GM10248 (cell line): ENCODE measurements at regions not wholly inside any gene's neighbourhood (a gene's known extent, or its start where the extent isn't known, plus 50 kb on each side); places are given as distances from the start of the nearest gene placed in this dataset.

Source experiments
- CTCF ChIA-PET: fragments of 300-600 bp; sonication (Branson Sonifier 250); formaldehyde crosslinking; extraction: SDS; loops from one replicate; lab custom pipeline; 2021; ENCODE audit warnings: antibody characterized with exemption; lab: Yijun Ruan, JAX
- POLR2A ChIA-PET: fragments of 350-650 bp; sonication (Branson Sonifier 250); formaldehyde crosslinking; extraction: SDS; loops from one replicate; lab custom pipeline; 2020; ENCODE audit warnings: antibody characterized with exemption; lab: Yijun Ruan, JAX
- DNase-seq: peaks from one replicate; pipeline ENCODE4 v3.0.0; 2012; ENCODE audit errors: extremely low spot score
- CTCF ChIP-seq: IDR thresholded peaks from 2 replicates; pipeline ENCODE4 v1.5.1; 2012; ENCODE audit warnings: mild to moderate bottlenecking, low read depth; ENCODE audit errors: extremely low read depth, missing control alignments, control extremely low read depth

GRCh38 chr13:40190641-40191100, 475.8 kb downstream of the FOXO1 start:
- TF ChIP-seq CTCF, result no peak
- POLR2A ChIA-PET, result no interaction called here
- CTCF ChIA-PET, result interaction anchor here (0.8 to 1.2 kb wide), 3 partner anchors 11 to 27 kb away, joined by 3 to 4 read pairs (median 3); no protein-coding TSS in a partner anchor
- no peak for DNase-seq

DNA sequence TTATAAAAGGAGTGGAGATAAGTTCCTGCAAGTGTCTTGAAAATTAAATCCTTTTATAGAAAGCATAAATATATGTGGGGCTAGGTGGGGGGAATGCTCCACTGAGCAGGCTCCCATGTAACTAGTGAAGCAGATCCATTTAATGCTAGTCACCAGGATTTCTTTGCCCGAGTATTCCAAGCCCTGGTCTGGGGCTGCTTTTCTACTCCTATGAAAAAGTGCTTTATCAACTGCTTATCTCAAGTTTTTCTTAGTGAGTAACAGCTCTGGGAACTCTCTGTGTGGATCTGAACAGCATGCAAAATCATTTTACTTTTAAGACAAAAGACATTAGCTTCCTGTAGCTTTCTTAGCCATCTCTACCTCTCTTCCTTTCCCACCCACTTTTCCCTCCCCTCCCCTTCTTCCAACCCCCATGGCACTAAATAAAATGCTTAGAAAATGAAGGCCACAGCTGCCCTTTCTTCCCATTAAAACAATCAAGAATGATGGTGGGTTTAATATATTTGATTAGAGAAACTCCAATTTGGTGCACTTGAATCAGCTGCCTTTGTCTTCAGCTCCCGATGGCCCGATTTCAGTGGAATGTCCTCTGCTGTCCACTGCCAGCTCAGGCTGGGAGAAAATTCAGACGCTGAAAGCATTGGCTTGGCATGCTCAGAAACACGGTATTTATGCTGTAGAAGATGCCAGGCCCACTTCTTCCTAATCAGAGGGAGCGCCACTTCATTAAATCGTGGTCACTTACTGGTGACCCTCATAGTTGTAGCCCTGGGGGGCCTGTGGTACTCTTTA, 475.1 kb downstream of the FOXO1 start:
- no peak for TF ChIP-seq CTCF
- ChIA-PET POLR2A (no interaction called here), CTCF (no interaction called here)
- DNase-seq, result no peak

DNA sequence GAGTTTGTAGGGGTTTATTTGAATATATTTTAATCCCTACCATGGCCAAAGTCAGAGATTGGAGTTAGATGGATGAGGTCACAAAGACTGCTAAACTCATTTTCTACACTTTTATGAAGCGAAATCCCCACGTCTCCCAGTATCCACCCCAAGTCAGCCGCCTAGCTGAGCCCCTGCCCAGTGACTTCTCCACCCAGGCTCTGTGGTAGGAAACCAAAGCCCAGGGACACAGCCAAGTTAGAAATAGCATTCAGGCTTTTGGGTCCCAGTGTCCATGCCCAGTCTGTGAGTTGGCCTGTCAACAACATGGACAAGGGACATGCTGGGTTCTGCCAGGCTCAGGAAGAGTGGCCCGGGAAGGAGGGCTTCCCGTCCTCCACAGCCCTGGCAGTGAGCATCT, 474.0 kb downstream of the FOXO1 start:
- CTCF ChIA-PET, result no interaction called here
- no peak for TF ChIP-seq CTCF
- POLR2A ChIA-PET, result no interaction called here
- DNase-seq, result no peak

GRCh38 chr13:40192858-40193257, 473.6 kb downstream of the FOXO1 start:
- TF ChIP-seq CTCF, result no peak
- no peak for DNase-seq
- CTCF ChIA-PET, result interaction anchor here (0.8 kb wide), 1 partner anchor 32 kb away, joined by 3 read pairs; no protein-coding TSS in a partner anchor
- POLR2A ChIA-PET, result no interaction called here

DNA sequence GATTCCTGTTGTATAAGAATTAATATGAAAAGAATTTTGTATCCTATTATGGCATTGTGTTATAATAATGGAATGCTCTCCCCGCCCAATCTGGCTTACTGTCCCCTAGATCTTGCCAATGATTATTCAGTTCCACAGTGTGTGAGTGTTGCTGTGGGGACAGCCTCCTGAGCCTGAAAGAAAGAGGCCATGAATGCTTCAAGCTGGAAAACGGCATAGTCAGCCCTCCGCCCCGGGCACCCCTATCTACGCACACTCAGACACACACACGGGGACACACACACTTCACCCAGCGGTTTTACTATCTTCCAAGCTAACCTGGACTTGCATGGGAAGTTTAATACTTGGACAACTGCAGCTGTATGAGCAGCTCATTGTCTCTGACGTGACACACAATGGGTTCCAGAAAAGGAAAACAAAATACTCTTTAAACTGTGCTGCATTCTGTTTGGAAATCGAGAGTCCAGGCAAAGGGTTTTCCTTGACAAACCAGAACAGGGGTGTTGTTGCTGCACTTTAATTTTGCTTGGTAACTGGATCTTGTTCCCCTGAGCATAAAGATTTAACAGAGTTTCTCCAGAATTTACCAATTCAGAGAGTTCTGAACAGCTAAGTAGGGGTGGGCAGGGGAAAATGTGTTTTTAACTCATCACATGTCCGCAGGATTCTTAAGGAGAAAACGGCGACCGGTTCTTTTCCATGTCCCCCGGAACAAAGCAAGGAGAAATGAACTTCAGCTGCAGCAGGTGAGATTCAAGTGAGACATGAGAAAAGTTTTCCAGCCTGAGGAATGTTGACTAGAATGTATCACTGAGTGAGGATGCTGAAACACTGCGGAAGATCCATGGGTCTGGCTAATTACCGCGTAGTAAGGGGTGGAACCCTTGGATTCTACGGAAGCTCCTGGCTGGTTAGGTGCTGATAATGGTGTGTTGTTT, 472.9 kb downstream of the FOXO1 start:
- POLR2A ChIA-PET, result no interaction called here
- CTCF ChIA-PET, result interaction anchor here (0.8 to 1.8 kb wide), 2 partner anchors 13 to 33 kb away, joined by 3 to 5 read pairs; no protein-coding TSS in a partner anchor

More for the DNA sequence above, 472.9 kb downstream of the FOXO1 start:
- no peak for TF ChIP-seq CTCF
- DNase-seq, result no peak
